HG03342 (cell line): ENCODE measurements at regions not wholly inside any gene's neighbourhood (a gene's known extent, or its start where the extent isn't known, plus 50 kb on each side); places are given as distances from the start of the nearest gene placed in this dataset.
"Not testable (repeated sequence)": the region's sequence is repeated elsewhere in the genome, so short reads cannot be mapped to it uniquely, and the experiment has no call there.

Experiments used
- ATAC-seq: cut with Tn5 transposase; IDR thresholded peaks from one replicate; pipeline ENCODE4 v1.9.1; 2021; ENCODE audit warnings: mild to moderate bottlenecking, moderate library complexity; ENCODE audit not compliant: unreplicated experiment

DNA sequence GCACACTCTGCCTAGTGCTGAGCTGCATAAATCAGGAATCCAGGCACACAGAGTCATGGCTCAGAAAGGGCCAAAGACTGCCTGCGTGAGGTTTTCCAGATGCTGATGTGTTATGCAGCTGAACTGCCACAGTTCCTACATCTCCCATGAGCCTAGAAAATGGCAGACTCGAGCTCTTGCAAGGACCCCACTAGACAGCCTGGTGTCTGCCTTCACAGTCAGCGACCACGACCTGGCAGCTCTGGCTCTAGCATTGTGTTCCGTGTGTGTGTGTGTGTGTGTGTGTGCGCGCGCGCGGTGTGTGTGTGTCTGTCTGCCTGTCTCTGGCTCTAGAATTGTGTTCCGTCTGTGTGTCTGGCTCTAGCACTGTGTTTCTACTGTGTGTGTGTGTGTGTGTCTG is 203.6 kb upstream of the AGTR2 start:
- ATAC-seq = no peak

DNA sequence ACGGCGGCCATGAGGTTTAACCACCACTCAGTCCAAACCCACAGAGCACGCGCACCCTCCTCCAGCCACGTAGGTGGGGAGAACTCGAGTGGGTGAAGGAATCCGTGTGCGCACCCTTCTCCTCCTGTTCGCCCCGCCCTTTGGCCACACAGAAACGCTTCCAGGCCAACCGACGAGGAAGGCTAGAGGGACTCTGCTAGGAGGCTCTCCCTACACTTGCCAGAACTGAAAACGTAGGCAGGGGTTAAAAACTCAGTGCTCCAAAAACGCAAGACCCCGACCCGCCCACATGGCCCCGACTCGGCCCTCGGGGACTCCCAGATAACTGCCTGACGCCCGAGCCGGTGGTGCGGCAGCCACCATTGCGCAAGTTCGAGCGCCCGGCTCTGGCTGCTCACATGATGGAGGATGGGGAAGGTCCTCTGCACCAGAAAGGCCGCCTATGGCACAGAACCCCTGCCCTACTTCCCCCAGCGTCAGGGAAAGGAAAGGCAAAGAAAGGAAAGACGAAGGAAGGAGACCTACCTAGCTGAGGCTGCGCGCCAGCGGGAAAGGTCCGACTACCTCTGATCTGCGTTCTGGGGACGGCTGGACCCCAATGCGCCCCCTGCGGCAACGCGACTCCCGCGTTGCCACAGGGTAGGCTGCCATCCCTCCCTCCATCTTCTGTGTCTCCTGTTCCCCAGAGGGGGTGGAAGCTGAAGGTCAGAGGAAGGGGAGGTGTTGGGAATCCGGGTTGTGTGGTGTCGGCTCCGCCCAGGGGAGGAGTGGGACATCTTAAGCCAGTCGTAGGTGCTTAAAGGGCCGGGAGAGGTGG is 201.9 kb upstream of the AGTR2 start:
- ATAC-seq = no peak

DNA sequence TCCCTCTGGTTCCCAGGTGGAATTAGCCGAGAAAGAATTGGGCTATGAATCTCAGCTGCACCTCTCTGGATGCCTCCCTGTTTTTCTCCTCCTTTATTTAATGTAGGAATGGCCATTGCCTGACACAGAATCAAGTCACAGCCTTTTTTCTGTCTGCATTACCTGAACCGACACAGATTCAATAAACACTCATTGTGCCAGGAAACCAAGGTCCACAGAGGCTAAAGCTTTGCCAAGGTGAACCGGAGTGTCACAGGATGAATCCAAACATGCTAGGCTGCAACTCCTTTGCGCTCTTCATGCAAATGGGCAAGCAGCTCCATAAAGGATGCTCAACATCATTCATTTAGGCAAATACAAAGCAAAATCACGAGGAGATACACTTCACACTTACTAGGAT is 199.8 kb upstream of the AGTR2 start:
- ATAC-seq = no peak

DNA sequence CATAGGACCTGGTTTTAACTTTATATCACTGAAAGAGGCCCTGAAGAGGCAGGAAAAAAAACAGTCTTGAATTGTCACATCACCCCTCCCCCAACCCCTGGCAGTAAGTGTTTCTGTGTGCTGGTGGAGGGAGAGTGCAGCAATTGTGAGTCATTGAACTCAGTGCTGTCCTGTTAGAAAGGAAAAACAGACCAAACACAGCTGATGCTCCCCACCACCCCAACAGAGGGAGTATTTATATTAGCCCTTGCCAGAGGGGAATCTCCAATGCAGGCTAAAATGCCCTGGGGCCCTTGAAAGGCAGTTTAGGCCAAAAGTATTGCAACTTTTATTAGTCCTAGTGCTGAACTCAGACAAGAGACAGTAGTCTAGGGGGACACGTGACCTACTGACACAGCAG is 197.8 kb upstream of the AGTR2 start:
- ATAC-seq = no peak

DNA sequence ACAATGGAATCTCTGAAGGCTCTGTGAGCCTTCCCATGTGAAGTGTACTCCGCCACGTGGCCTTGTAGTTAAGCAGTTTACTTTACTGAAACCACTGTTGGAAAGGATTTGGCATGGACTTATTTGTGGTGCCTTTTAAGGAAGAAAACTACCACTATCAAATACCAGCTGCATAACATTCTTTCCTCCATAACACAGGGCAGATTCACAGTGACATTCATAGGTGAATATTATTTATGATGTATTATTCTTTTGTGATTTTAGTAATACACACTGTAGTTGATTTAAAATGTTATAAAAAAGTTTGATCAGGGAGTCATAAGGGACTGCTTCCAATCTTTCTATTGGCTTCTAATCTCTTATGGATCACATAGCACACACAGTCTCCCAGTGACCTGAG is 192.5 kb upstream of the AGTR2 start:
- no peak for ATAC-seq

DNA sequence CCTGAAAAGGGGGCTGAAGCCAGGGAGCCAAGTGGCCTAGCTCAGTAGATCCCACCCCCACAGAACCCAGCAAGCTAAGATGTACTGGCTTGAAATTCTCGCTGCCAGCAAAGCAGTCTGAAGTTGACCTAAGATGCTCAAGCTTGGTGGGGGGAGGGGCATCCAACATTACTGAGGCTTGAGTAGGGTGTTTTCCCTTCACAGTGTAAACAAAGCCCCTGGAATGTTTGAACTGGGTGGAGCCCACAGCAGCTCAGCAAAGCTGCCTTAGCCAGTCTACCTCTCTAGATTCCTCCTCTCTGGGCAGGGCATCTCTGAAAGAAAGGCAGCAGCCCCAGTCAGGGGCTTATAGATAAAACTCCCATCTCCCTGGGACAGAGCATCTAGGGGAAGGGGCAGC is 187.4 kb upstream of the AGTR2 start:
- not testable (repeated sequence) for ATAC-seq

DNA sequence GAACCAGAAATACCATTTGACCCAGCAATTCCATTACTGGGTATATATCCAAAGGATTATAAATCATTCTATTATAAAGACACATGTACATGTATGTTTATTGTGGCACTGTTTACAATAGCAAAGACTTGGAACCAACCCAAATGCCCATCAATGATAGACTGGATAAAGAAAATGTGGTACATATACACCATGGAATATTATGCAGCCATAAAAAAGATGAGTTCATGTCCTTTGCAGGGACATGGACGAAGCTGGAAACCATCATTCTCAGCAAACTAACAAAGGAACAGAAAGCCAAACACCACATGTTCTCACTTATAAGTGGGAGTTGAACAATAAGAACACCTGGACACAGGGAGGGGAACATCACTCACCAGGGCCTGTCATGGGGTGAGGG is 183.1 kb upstream of the AGTR2 start:
- ATAC-seq = not testable (repeated sequence)

DNA sequence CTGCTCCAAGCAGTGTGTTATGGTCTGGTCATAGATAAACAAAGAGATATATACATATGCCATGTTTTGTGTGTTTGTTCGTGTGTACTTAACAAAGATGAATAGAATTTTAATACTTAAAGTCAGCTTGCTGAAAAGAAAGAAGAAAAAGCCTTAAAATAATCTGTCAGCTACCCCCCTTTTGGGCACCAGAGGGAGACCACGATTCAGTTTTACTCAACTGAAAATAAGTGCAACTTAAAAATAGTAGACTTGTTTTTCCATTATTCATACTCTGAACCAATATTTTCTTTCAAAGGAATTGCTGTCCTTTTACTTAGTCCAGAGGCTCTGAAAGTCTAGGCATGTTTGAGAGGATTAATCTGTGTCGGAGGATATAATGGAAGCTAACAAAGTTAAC is 181.7 kb upstream of the AGTR2 start:
- no peak for ATAC-seq

DNA sequence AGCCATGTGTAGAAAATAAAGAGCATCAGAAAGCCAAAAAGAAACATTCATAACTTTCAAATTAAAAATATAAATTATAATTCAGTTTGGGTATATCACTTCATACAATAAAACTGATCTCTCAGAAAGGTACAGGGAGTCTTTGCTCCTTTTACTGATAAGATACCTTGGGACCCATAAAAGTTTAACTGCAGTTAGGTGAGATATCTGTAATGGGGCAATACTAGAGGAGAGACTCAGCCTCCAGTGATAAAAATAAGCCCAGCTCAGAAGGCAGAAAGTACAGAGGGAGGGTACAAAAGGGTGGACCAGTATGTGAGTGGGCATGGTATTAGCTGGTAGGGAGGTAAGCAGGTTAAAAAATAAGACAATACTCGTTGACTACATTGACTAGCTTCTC is 180.9 kb upstream of the AGTR2 start:
- ATAC-seq = no peak

DNA sequence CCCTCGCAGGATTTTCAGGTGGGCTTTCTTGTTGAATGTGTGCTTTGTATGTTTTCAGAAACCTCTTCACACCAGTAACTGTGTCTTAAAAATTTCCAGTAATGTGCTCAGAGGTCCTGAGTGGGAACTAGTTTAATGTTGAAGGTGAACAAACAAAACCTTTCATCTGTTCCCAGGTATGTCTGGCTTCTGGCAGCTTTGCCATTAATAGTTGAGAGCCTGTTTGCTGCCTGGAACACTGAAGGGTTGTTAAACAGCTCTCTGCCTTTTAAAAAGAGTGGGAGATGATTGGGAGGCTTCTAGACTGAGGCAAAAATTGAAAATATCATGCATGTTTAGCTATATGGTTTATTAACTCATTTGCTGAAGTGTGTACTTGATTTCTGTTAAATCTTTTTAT is 161.2 kb upstream of the AGTR2 start:
- peak; percentile 4 for ATAC-seq

DNA sequence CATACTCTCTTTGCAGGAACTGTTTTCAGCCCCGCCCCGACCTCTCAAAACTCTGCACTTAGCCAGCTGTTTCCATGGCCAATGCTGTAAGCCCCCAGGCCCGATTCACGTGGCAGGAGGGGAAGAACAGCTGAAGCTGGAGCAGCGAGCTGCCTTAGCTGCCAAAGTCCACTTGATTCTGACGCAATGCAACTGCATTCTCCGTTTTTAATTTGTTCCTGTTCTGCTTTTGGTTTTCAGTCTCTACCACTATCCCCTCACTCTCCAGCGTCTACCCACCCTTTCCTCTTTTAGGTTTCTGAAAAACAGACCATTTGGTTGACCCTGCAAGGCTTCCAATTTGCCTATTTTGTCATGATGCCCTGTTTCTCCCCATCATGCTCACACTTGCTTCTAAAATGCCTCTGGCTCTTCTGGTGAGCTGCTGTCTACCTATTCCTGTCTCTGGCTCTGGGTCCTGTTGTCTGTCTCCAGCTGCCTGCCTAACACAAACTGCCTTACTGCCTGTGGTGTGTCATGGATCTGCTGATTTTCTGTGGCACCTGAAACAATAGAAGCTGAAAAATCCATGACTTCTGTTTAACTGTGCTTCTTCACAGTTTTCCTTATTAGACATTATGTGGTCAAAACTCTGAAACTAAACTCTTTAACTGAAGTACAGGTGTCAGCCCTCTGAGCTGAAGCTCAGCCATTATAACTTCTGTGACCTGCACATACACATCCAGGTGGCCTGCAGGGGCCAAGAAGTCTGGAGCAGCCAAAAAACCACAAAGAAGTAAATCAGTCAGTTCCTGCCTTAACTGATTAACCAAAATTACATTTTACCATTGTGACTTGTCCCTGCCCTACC is 160.5 kb upstream of the AGTR2 start:
- ATAC-seq = peak; percentile 80

DNA sequence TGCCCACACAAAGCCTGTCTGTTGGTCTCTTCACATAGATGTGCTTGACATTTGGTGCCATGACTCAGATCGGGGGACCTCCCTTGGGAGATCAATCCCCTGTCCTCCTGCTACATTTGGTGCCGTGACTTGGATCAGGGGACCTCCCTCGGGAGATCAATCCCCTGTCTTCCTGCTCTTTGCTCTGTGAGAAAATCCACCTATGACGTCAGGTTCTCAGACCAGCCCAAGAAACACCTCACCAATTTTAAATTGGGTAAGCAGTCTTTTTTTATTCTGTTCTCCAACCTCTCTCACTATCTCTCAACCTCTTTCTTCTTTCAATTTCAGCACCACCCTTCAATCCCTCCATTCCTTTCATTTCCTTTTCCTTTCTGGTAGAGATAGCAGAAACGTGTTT is 159.6 kb upstream of the AGTR2 start:
- no peak for ATAC-seq

DNA sequence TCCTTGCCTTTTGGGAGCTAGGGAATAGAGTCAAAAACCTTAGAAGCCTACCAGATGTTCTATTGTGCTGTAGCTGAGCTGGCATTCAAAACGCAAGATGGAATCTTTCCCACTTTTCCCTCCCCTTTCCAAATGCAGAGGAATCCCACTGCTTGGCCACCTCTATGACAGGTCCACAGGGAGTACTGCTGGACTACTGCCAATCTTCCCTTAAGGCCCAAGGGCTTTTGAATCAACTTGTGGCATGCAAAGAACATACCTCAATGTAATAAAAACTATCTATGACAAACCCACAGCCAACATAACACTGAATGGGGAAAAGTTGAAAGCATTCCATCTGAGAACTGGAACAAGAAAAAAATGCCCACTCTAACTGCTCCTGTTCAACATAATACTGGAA is 139.2 kb upstream of the AGTR2 start:
- no peak for ATAC-seq
